IMR-90 (cell line): ENCODE measurements at regions not wholly inside any gene's neighbourhood (a gene's known extent, or its start where the extent isn't known, plus 50 kb on each side); places are given as distances from the start of the nearest gene placed in this dataset.

ENCODE experiments used
- CEBPB ChIP-seq: IDR thresholded peaks from 2 replicates; pipeline ENCODE4 v1.6.1; 2012; ENCODE audit warnings: low read depth, low read length, improper control_type of control experiment
- CHD1 ChIP-seq: IDR thresholded peaks from 2 replicates; pipeline ENCODE4 v1.6.1; 2012; ENCODE audit warnings: low read depth, low read length, improper control_type of control experiment
- MAFK ChIP-seq: IDR thresholded peaks from 2 replicates; pipeline ENCODE4 v1.6.1; 2012; ENCODE audit warnings: low read depth, low read length, improper control_type of control experiment
- MAZ ChIP-seq: IDR thresholded peaks from 2 replicates; pipeline ENCODE4 v1.6.1; 2012; ENCODE audit warnings: low read depth, mild to moderate bottlenecking, low read length, improper control_type of control experiment, moderate library complexity, borderline replicate concordance
- MXI1 ChIP-seq: IDR thresholded peaks from 2 replicates; pipeline ENCODE4 v1.6.1; 2012; ENCODE audit warnings: low read depth, mild to moderate bottlenecking, low read length, moderate library complexity, borderline replicate concordance
- POLR2A ChIP-seq: IDR thresholded peaks from 2 replicates; pipeline ENCODE4 v1.6.1; 2012; ENCODE audit warnings: mild to moderate bottlenecking, low read depth, low read length
- RAD21 ChIP-seq: IDR thresholded peaks from 2 replicates; pipeline ENCODE4 v1.6.1; 2012; ENCODE audit warnings: low read length, improper control_type of control experiment
- RCOR1 ChIP-seq: IDR thresholded peaks from 2 replicates; pipeline ENCODE4 v1.6.1; 2012; ENCODE audit warnings: mild to moderate bottlenecking, low read length, improper control_type of control experiment; ENCODE audit not compliant: insufficient replicate concordance
- SMC3 ChIP-seq: fragments of 150-350 bp; IDR thresholded peaks from 2 replicates; pipeline ENCODE4 v1.6.1; 2016; ENCODE audit warnings: low read depth, mild to moderate bottlenecking, antibody characterized with exemption, low read length, moderate library complexity
- TF ChIP-seq, protein P1 (sequence below): conservative IDR thresholded peaks from 2 replicates; pipeline ENCODE4 v1.5.1; 2012; ENCODE audit warnings: mild to moderate bottlenecking, low read depth, low read length, improper control_type of control experiment
- TF ChIP-seq, protein P2 (sequence below): fragments of 150-350 bp; IDR thresholded peaks from 2 replicates; pipeline ENCODE4 v1.6.1; 2017; ENCODE audit warnings: mild to moderate bottlenecking, antibody characterized with exemption, low read length, low read depth
- TF ChIP-seq, protein P3 (sequence below): fragments of 150-350 bp; IDR thresholded peaks from 2 replicates; pipeline ENCODE4 v1.6.1; 2016; ENCODE audit warnings: low read depth, mild to moderate bottlenecking, low read length, moderate library complexity, borderline replicate concordance

DNA sequence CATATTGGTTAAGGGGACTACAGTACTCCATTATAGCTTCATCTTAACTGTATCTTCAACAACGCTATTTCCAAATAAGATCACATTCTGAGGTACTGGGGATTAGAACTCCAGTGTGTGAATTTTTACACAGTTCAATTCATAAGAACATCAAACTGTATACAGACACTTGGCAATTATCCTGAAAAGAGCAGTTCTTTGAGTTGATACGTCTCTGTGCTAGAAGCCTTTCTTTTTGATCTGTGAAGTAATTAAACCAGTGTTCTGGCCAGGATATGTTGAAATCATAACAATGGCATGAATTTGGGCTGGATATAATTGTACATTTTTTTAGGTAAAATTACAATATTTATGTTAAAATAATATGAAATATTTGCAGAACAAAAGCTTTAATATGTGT lies 93.5 kb upstream of the ITPRID2 start:
- TF ChIP-seq, protein P1, sequence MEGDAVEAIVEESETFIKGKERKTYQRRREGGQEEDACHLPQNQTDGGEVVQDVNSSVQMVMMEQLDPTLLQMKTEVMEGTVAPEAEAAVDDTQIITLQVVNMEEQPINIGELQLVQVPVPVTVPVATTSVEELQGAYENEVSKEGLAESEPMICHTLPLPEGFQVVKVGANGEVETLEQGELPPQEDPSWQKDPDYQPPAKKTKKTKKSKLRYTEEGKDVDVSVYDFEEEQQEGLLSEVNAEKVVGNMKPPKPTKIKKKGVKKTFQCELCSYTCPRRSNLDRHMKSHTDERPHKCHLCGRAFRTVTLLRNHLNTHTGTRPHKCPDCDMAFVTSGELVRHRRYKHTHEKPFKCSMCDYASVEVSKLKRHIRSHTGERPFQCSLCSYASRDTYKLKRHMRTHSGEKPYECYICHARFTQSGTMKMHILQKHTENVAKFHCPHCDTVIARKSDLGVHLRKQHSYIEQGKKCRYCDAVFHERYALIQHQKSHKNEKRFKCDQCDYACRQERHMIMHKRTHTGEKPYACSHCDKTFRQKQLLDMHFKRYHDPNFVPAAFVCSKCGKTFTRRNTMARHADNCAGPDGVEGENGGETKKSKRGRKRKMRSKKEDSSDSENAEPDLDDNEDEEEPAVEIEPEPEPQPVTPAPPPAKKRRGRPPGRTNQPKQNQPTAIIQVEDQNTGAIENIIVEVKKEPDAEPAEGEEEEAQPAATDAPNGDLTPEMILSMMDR, result no peak
- no peak for TF ChIP-seq POLR2A
- TF ChIP-seq CEBPB, result no peak
- no peak for TF ChIP-seq CHD1
- TF ChIP-seq MAFK, result no peak
- TF ChIP-seq SMC3, result no peak
- TF ChIP-seq RCOR1, result no peak
- TF ChIP-seq RAD21, result no peak
- no peak for TF ChIP-seq MXI1
- TF ChIP-seq, protein P2, sequence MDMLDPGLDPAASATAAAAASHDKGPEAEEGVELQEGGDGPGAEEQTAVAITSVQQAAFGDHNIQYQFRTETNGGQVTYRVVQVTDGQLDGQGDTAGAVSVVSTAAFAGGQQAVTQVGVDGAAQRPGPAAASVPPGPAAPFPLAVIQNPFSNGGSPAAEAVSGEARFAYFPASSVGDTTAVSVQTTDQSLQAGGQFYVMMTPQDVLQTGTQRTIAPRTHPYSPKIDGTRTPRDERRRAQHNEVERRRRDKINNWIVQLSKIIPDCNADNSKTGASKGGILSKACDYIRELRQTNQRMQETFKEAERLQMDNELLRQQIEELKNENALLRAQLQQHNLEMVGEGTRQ, result no peak
- TF ChIP-seq MAZ, result no peak
- TF ChIP-seq, protein P3, sequence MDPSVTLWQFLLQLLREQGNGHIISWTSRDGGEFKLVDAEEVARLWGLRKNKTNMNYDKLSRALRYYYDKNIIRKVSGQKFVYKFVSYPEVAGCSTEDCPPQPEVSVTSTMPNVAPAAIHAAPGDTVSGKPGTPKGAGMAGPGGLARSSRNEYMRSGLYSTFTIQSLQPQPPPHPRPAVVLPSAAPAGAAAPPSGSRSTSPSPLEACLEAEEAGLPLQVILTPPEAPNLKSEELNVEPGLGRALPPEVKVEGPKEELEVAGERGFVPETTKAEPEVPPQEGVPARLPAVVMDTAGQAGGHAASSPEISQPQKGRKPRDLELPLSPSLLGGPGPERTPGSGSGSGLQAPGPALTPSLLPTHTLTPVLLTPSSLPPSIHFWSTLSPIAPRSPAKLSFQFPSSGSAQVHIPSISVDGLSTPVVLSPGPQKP, result no peak
